NCI-H128 (cell line): ENCODE measurements at regions not wholly inside any gene's neighbourhood (a gene's known extent, or its start where the extent isn't known, plus 50 kb on each side); places are given as distances from the start of the nearest gene placed in this dataset.

ENCODE experiments used
- DNase-seq: peaks from one replicate; lab custom pipeline; 2025; ENCODE audit not compliant: unreplicated experiment; lab: John Stamatoyannopoulos, UW

DNA sequence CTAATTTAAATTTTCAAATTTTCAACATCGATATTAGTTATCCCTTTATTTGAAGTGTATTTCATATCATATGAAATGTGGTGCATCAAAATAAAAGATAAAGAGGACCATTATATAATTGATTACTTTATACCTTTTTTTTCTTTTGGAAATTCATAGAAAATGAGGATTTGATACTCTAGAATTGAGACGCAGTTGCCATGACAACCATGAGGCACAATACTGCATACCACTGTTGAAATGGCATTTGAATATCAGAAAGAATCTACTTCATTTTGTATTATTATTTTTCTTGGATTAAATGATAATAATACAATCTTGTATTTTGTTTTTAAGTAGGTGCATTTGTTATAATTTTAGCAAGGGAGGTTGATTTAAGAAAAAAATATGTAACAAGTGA, 323.1 kb downstream of the PCDH18 start:
- DNase-seq = no peak

GRCh38 chr4:137206781-137207180, 325.5 kb downstream of the PCDH18 start:
- no peak for DNase-seq

GRCh38 chr4:137203601-137204000, 328.7 kb downstream of the PCDH18 start:
- no peak for DNase-seq

DNA sequence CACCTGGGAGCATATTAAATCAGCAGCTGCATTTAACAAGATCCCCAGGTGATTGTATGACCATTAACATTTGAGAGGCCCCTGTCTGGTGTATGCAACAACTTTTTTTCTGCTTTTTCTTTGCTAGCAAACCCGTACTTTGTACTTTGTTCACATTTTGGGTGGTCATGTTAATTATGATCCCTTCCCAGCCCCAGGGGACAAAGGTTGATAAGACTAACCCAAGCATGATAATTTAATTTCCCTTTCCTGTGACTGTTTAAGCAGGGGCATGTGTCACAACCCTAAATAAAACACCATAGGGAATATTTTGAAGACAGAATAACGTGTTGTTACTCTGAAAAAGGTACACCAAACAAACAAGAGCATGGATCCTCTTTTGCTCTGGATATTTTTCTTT, 332.0 kb downstream of the PCDH18 start:
- DNase-seq = no peak

DNA sequence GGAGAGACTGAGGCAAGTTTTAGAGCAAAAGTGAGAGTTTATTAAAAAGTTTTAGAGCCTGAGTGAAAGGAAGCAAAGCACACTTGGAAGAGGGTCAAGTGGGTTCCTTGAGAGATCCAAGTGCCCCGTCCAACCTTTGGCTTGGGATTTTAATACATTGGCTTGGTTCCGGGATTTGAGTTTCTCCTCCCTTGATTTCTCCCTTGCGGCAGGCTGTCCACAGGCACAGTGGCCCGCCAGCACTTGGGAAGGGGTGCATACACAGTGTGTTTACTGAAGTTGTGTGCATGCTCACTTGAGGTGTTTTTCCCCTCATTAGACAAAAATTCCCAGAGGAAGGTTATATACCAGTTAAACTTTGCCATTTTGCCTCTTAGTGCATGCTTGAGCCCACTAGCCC, 333.5 kb downstream of the PCDH18 start:
- DNase-seq = no peak

GRCh38 chr4:137194670-137195069, 337.6 kb downstream of the PCDH18 start:
- DNase-seq = no peak

DNA sequence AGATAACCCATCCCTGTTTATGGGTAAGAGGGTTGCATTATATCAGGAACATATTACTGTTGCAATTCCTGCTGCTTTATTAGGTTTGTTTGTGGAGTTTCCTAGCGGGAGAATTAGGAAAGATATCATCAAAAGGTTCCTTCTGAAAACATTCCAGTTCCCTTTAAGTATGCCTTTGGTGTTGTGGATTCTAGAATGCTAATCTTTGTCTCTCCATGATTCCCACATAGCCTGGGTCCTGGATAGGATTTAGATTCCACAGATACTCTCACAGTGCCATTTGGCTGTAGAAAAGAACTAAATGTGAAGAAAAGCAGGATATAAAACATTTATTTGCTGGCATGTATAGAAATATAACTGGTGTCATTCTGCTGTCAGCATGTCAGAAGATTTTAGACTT, 338.7 kb downstream of the PCDH18 start:
- no peak for DNase-seq

DNA sequence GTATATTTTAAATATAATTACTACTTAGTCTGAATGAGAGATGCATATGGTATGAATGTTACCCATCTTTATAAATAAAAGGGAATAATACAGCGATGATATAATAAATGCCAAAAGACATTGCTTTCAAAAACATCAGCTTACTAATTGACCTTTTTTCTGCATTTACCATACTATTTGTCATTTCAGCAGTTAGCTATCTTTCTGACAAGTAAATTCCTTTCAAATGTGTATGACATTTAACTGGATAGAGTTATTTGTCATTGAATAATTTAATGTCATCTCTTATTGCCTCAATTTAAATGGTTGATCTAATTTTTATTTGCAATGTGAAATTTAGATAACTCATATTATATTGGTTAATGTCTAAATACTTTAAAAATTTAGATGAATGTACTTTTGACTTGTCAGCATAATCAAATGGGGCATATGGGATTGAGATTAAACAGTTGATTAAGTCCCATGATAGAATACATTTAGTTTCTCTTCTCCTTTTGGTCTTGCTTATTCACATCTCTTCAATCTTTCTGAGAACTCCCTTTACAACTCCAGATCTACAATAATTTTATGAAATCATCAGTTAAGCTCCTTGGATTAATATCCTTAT, 350.9 kb downstream of the PCDH18 start:
- no peak for DNase-seq

DNA sequence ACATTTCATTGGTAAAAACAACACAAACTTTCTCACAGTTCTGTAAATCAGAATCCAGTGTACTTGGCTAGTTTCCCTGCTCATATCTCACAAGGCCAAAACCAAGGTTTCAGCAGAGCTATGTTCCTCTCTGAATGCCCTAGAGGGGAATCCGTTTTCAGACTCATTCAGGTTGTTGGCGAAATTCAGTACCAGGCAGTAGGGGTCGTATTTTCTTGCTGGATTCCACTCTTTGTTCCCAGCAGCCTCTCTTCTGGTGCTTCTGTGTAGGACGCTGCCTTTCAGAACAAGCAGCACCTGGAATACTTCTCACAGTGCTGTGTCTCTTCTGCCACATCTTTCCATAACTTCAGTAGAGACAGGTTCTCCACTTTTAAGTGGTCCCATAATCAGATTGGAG, 351.9 kb downstream of the PCDH18 start:
- no peak for DNase-seq

GRCh38 chr4:137156807-137157206, 375.5 kb downstream of the PCDH18 start:
- DNase-seq = no peak

DNA sequence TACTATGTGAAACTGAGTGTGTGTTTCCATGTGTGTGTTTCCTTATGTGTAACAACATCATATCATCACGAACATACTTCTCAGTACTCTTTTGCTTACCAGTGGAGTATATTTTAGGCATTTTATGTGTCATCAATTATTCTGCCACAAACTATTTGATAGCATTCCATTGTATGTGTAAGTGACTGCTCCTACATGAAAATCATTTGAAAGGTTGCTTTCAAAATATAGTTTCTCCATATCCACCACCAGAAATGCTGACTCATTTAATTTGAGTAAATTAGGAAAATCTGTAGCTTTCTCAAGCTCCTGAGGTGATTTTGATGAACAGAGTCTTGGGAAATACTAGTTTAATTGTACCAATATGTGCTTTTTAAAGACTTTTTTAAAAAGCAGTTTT, 376.2 kb downstream of the PCDH18 start:
- DNase-seq = no peak

DNA sequence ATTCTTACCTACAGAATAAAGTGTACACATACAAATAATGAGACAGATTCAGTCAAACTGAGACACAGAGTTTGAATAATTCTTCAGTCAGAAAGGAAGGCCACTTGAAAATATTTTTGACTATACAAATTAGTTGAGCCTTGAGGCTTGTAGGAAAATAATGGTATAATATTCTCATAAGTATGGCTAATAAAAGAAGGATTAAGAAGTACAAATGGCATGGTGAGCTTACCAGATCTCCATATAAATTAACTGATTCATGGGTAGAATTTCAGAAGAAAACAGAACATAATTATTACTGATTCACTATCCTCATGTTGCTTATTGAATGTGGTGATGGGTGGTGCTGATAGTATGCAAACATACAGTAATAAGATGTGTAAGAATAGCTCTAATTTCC, 401.1 kb downstream of the PCDH18 start:
- DNase-seq = no peak

DNA sequence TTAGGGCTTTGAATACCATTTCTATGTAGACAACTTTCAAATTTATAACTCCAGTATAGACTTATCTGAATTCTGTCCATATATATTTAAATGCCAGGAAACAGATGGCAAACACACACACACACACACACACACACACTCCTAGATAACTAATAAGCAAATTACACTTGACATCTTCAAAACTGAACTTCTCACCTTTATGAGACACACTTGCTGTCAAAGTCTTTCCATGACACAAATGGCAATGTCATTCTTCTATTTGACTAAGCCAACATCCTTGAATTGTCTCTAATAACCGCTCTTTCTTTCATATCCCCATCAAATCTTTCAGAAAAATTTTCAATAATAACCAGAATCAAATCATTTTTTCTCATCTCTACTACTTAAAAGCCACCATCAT, 402.4 kb downstream of the PCDH18 start:
- no peak for DNase-seq

DNA sequence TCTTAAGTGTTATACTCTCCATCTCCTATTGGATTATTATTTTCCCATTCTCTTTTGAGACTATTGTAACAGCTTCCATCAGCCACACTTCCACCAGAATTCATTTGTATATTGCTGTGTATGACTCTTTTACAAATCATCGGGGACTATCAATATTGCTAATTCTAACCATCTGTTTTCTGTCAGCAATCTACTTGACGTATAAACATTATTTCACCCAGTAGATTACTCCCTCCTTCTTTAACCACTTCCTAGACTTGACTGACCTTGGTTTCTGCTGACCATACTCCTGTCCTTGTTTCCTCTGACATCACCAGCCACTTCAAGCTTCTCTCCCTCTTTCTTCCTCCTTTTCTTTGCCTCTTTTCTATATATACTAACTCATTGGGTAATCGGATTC, 402.9 kb downstream of the PCDH18 start:
- no peak for DNase-seq

GRCh38 chr4:137125011-137125410, 407.3 kb downstream of the PCDH18 start:
- DNase-seq = no peak

DNA sequence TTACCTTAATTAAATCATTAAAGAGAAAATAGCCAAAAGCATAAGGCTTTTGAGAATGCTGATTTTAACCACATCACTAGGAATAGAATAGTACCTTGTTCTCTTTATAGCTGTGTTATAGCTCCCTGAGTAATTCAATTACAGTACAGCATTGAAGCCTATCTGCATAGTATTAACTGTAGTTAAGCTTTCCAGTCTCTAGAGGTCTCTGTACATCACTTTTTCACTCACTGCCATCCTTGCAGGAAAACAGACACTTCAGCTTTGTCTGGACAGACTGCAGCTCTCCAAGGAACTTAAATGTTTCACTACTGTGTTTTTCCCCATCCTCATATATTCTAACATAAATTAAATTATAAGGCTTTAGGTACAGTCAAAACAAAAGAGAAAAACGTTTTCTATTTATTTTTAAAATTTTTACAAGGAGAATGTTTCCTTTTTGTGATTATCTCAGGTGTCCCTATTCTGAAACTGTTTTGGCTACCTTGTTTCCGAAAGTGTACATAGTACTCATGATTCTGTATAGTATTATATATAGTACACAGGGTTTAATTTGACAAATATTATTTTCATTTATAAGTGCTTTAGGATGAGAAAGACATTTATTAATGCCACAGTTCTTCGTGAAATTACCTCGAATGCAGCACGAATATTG, 407.9 kb downstream of the PCDH18 start:
- DNase-seq = no peak

DNA sequence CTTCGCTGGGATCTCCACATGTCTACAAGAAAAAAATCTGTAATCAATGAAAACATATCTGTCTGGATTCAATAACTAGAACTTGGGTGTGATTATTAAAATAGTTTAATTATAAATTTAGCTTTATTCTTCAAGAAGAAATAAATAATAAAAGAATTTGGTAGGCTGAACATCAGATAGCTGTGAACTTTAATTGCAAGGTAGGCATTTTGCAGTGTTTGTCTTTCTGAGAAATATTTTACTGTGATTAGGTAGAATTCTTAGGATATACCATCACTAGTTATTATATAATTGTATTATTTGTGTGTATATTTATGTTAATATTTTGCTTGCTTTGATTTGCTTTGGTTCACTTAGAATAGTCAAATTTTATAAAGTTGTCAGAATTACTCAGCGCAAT, 409.4 kb downstream of the PCDH18 start:
- DNase-seq = no peak

GRCh38 chr4:137116144-137116543, 416.1 kb downstream of the PCDH18 start:
- DNase-seq = no peak

DNA sequence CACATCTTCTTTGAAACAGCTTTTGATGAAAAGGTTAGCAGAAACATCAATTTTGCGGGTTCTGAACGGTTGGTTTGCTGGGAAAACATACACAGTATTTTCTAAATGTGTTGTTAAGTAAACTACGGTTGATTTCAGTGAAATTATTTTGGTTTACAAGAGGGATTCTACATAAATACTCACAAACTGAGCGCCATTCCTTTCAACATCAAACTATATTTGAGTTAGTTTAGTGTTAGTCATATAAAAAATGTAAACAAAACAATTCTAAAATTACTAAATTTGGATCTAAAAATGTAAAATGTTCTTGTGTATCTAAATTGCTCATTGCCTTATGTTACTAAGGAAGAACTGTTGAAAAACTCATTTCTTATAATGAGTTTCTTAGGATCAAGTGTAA, 425.6 kb downstream of the PCDH18 start:
- DNase-seq = no peak

GRCh38 chr4:137106287-137106686, 426.0 kb downstream of the PCDH18 start:
- no peak for DNase-seq

DNA sequence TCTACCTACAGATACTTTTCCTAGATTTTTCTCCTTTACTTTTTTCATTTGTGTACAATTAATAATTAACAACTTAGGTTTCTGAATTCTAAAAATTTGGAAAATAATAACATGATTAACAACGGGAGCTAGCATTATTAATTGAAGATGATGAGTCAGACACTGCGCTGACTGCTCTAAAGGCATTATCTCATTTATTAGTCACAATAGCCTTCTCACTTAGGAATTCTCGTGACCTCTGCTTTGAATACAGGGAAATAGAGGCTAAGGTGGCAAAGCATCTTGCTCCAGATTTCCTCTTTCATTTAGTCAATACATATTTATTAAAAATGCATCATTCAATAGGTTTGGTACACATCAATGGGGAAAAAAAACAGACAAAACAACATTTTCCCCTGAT, 441.3 kb downstream of the PCDH18 start:
- DNase-seq = no peak

DNA sequence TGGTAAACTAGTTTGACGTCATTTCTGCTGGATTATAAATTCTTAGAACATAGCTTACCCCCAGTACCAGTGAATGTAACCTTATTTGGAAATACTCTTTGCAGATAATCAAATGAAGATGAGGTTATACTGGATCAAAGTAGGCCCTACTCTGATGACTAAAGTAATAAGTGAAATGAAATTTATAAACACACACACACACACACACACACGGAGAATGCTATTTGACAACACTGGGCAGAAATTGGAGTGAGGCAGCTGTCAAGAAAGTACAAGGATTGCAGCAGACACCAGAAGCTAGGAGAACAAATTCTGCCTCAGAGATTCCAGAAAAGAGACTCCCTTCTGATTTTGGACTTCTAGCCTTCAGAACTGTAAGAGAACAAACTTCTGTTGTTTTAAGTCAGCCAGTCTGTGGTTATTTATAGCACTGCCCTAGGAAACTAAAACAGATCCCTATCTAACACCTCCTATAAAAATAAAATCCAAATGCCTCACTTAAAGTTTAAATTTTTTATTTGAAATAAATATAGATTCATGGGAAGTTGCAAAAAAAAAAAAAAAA, 448.6 kb downstream of the PCDH18 start:
- DNase-seq = no peak

DNA sequence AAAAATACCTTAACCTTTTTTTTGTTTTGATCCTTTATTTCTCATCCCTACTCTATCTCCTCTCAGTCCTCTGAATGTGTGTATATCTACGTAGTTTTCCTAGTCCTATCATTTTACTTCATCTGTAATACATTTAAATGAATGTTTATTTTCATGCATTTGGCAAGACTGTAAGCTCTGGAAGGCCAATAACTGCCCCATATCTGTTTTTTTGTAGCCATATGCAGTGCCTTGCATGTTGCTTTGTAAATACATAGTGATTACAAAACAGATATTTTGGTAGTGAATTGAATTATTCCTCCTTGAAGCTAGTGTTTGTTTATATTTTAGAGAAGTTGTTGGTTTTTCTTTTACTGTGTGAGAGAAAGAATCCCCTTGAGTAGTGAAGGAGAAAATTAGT, 450.2 kb downstream of the PCDH18 start:
- DNase-seq = no peak
